ENCODE measurements at regions not wholly inside any gene's neighbourhood (a gene's known extent, or its start where the extent isn't known, plus 50 kb on each side); places are given as distances from the start of the nearest gene placed in this dataset.
"Not testable (repeated sequence)": the region's sequence is repeated elsewhere in the genome, so short reads cannot be mapped to it uniquely, and the experiment has no call there.

GRCh38 chr7:156504687-156505545 lies 135.7 kb upstream of the RNF32 start:
- no peaks in the 10 kb centered on the region for H3K9me2 ChIP-seq (replicated peaks; ENCODE audit: control insufficient read depth, low read length)
- no peaks in the 10 kb centered on the region for H3K27me3 ChIP-seq (ENCODE audit: control insufficient read depth, low read length)
- no peaks in the 10 kb centered on the region for H3K4me1 ChIP-seq (ENCODE audit: control insufficient read depth, low read length)
- no peaks in the 10 kb centered on the region for H4K20me1 ChIP-seq (ENCODE audit: control insufficient read depth, insufficient read depth, low read depth, low read length)
- no peak overlapping the region for H3K4me2 ChIP-seq (ENCODE audit: low read length)
- H3K79me2 ChIP-seq (ENCODE audit: control insufficient read depth, low read length), result no peaks in the 10 kb centered on the region
- H3F3A ChIP-seq (ENCODE audit: control insufficient read depth, insufficient read depth), result no peaks in the 10 kb centered on the region
- H3K27ac ChIP-seq (ENCODE audit: low read depth, low read length), result no peak overlapping the region
- no peak overlapping the region for H3K4me3 ChIP-seq (ENCODE audit: low read length)
- H3K9me3 ChIP-seq (ENCODE audit: control insufficient read depth, insufficient read depth, low read length), result no peaks in the 10 kb centered on the region
- no peak for TF ChIP-seq EZH2phosphoT487 (IDR thresholded peaks at IDR 0.05; ENCODE audit: borderline replicate concordance, low read length)
- TF ChIP-seq CTCF (IDR thresholded peaks at IDR 0.05; ENCODE audit: low read depth, low read length, poor library complexity, severe bottlenecking), result no peak
- no peaks in the 10 kb centered on the region for H3K36me3 ChIP-seq (ENCODE audit: control insufficient read depth, low read length)

GRCh38 chr7:156504006-156504405 lies 136.6 kb upstream of the RNF32 start:
- no peak for TF ChIP-seq EZH2phosphoT487 (IDR thresholded peaks at IDR 0.05; ENCODE audit: borderline replicate concordance, low read length)
- no peak for TF ChIP-seq CTCF (IDR thresholded peaks at IDR 0.05; ENCODE audit: low read depth, low read length, poor library complexity, severe bottlenecking)
- H3K9me2 ChIP-seq (replicated peaks; ENCODE audit: control insufficient read depth, low read length), result no peaks in the 10 kb centered on the region
- no peak overlapping the region for H3K4me2 ChIP-seq (ENCODE audit: low read length)
- H3F3A ChIP-seq (ENCODE audit: control insufficient read depth, insufficient read depth), result no peaks in the 10 kb centered on the region
- no peaks in the 10 kb centered on the region for H3K4me1 ChIP-seq (ENCODE audit: control insufficient read depth, low read length)
- H4K20me1 ChIP-seq (ENCODE audit: control insufficient read depth, insufficient read depth, low read depth, low read length), result no peaks in the 10 kb centered on the region
- no peaks in the 10 kb centered on the region for H3K79me2 ChIP-seq (ENCODE audit: control insufficient read depth, low read length)
- H3K27ac ChIP-seq (ENCODE audit: low read depth, low read length), result no peak overlapping the region
- no peak overlapping the region for H3K4me3 ChIP-seq (ENCODE audit: low read length)
- no peaks in the 10 kb centered on the region for H3K27me3 ChIP-seq (ENCODE audit: control insufficient read depth, low read length)
- H3K36me3 ChIP-seq (ENCODE audit: control insufficient read depth, low read length), result no peaks in the 10 kb centered on the region
- no peaks in the 10 kb centered on the region for H3K9me3 ChIP-seq (ENCODE audit: control insufficient read depth, insufficient read depth, low read length)

GRCh38 chr7:156503196-156503595 lies 137.4 kb upstream of the RNF32 start:
- Histone ChIP-seq H3K27me3 (ENCODE audit: control insufficient read depth, low read length) (no peaks in the 10 kb centered on the region), H4K20me1 (ENCODE audit: control insufficient read depth, insufficient read depth, low read depth, low read length) (no peaks in the 10 kb centered on the region), H3K4me1 (ENCODE audit: control insufficient read depth, low read length) (no peaks in the 10 kb centered on the region), H3K4me3 (ENCODE audit: low read length) (no peak overlapping the region), H3K27ac (ENCODE audit: low read depth, low read length) (no peak overlapping the region), H3K9me3 (ENCODE audit: control insufficient read depth, insufficient read depth, low read length) (no peaks in the 10 kb centered on the region), H3K36me3 (ENCODE audit: control insufficient read depth, low read length) (no peaks in the 10 kb centered on the region), H3K79me2 (ENCODE audit: control insufficient read depth, low read length) (no peaks in the 10 kb centered on the region), H3K4me2 (ENCODE audit: low read length) (no peak overlapping the region), H3K9me2 (replicated peaks; ENCODE audit: control insufficient read depth, low read length) (no peaks in the 10 kb centered on the region), H3F3A (ENCODE audit: control insufficient read depth, insufficient read depth) (no peaks in the 10 kb centered on the region)
- TF ChIP-seq EZH2phosphoT487 (IDR thresholded peaks at IDR 0.05; ENCODE audit: borderline replicate concordance, low read length) (no peak), CTCF (IDR thresholded peaks at IDR 0.05; ENCODE audit: low read depth, low read length, poor library complexity, severe bottlenecking) (no peak)

- H3K79me2 ChIP-seq (ENCODE audit: control insufficient read depth, low read length); H3K9me3 ChIP-seq (ENCODE audit: control insufficient read depth, insufficient read depth, low read length); H3K4me3 ChIP-seq (ENCODE audit: low read length); H3K4me2 ChIP-seq (ENCODE audit: low read length); H4K20me1 ChIP-seq (ENCODE audit: control insufficient read depth, insufficient read depth, low read depth, low read length); H3K36me3 ChIP-seq (ENCODE audit: control insufficient read depth, low read length); H3K4me1 ChIP-seq (ENCODE audit: control insufficient read depth, low read length); H3K27ac ChIP-seq (ENCODE audit: low read depth, low read length); H3F3A ChIP-seq (ENCODE audit: control insufficient read depth, insufficient read depth); H3K9me2 ChIP-seq (replicated peaks; ENCODE audit: control insufficient read depth, low read length); H3K27me3 ChIP-seq (ENCODE audit: control insufficient read depth, low read length): not testable (repeated sequence)
Observed at GRCh38 chr7:156501815-156502214, 138.8 kb upstream of the RNF32 start.

Measured in DOHH2 (cell line).